NCI-H460 (cell line): ENCODE measurements at regions not wholly inside any gene's neighbourhood (a gene's known extent, or its start where the extent isn't known, plus 50 kb on each side); places are given as distances from the start of the nearest gene placed in this dataset.
"Not testable (repeated sequence)": the region's sequence is repeated elsewhere in the genome, so short reads cannot be mapped to it uniquely, and the experiment has no call there.

Source experiments
- DNase-seq: peaks from one replicate; pipeline ENCODE4 v3.0.0-alpha.2; 2016; ENCODE audit warnings: low read depth; ENCODE audit errors: extremely low read depth

GRCh38 chr5:68116408-68116807 is 99.1 kb upstream of the PIK3R1 start:
- no peak for DNase-seq

GRCh38 chr5:68115584-68115983 is 100.0 kb upstream of the PIK3R1 start:
- no peak for DNase-seq

DNA sequence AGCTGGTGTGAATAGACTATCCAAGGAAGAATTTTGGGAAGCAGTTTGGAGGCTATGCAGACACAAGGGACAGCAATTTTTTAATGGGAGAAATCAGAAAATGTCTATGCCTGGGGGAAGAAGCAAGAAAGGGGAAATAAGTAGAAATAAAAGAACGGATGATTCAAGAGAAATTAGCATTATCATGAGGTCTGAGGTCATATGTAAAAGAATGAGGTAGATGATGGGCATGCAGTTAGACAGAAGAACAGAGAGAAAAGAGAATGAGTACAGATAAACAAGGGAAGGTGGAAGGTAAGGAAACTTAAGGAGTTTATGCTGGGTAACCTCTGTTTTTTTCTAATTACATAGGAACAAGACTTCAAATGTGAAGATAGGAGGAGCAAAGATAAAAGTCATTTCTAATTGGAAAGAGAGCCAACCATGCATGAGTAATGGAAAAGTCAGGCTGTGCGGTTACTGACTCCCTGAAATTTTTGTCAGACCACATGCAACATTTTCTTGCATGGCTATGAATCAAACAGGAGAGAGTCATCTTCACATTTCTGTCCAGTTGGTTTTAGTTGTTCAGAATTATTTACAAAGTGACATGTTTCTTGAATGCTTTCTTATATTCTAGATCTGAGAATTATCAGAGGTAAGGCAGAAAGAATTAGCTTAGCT is 101.0 kb upstream of the PIK3R1 start:
- no peak for DNase-seq

DNA sequence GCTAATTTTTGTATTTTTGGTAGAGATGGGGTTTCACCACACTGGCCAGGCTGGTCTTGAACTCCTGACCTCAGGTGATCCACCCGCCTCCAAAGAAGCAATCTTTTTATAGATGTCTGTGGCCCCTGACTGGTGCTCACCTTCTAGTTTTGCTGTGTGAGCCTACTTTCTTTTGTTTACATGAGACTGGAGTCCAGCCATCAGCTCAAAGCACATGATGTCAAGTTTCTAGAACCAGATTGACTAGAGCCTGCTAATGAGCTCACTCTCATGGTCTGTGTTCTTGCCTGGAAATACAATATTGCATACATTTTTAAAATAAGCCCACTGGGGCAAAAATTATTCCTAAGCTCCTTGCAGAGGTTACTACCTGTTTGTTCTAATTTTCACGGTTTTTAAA is 102.9 kb upstream of the PIK3R1 start:
- DNase-seq, result no peak

DNA sequence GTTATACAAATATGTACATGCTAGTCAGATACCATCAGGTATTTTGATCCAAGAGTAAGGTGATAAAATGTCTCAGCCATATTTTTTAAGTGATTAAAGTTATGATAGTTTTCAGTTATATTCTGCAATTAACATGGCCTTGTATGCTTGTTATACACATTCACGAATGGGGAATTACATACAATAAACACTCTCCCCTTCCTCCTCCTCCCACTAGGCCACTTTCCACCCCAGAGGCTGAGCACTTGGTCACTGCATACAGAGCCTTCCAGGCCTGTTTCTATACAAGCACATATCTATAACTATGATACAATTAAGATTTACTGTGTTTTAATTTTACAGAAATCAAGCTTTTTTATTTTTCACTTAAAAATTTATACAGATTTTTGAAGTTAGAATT is 104.7 kb upstream of the PIK3R1 start:
- no peak for DNase-seq

DNA sequence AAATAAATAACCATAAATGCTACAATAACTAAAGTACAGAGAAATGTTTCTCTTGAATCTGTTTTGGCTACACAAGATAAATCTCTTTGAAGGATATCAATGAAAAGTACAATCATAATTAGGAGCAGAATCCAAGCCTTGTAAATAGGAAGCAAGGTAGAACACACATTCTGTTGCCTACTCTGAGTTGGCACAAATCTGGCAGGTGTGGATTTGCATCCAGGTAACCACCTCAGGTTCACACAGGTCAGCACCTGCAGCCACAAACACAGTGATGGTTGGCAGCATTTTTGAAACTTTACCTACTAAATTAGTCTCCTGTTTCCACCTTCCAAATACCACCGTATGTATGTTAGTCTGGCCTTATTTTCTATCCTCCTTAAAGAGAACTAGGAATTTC is 105.3 kb upstream of the PIK3R1 start:
- no peak for DNase-seq

DNA sequence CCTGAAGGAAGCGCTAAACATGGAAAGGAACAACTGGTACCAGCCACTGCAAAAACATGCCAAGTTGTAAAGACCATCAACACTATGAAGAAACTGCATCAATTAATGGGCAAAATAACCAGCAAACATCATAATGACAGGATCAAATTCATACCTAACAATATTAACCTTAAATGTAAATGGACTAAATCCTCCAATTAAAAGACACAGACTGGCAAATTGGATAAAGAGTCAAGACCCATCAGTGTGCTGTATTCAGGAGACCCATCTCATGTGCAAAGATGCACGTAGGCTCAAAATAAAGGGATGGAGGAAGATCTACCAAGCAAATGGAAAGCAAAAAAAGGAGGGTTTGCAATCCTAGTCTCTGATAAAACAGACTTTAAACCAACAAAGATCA is 111.3 kb upstream of the PIK3R1 start:
- DNase-seq, result not testable (repeated sequence)

GRCh38 chr5:68103297-68103696 is 112.3 kb upstream of the PIK3R1 start:
- not testable (repeated sequence) for DNase-seq

GRCh38 chr5:68099327-68099726 is 116.2 kb upstream of the PIK3R1 start:
- no peak for DNase-seq

DNA sequence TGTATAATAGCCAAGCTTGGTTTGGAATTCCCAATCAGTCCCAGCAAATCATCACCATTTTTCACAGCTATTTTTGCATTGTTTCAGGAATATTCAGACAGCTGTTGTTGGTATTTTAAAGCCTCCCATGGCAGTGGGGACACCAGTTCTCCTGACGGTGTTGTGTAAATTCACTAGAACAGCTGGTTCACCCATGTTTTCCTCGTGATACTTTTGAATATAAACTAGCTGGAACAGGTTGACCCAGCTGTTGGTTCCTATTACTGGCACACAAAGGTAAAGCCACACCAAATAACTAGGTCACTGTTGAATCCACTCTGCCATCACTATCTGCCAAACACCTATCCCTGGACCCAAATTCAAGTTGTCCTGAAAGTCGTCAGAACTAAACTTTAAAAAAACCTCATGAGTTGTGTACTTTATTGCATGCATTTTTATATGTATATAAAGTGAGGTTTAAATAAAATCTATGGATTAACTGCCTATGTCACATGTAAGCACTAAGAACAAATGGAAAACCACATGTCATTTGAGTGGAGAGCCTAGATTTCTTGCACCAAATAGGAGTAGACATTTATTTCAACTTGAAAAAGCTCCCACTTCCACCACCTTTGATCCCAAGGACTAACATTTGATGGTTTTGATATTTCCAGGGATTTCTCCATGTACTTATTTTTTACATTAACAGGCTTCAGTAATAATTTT is 121.9 kb upstream of the PIK3R1 start:
- no peak for DNase-seq

DNA sequence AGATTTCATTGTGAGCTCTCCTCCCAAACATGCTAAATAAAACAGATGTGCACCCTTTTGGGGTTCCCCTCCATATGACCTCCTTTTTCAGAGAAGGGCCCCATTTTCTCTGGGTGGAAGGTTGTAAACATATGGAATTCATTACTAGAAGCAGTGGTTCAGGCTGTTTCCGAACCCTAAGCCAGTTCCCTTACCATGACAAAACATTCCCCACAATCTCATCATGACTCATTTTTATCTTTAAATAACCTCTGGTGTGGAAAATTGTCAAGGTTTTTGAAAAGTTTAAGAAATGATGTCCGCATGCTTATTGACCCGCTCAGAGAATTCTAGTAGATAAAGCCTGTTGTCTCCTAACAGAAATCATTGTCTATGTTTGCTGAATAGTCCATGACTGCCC is 127.3 kb upstream of the PIK3R1 start:
- no peak for DNase-seq

DNA sequence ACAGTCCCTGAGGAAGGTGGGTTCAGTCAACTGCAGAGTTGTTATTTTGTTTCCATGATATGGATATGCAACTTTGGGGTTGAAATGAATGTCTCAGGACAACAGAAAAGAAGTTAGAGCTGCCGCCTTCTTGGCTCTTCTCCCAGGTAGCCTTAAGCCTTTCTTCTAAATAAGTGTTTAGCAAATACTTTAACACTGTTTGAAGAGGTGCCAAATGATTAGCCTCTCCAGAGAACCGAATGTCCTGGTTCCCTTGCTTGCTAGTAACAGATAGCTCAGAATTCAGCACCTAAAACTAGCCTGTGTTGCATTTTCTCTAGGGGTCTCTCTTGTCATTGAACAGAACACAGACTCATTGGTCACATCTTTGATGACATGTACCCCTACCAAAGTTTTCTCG is 127.7 kb upstream of the PIK3R1 start:
- DNase-seq, result no peak

GRCh38 chr5:68086857-68087256 is 128.7 kb upstream of the PIK3R1 start:
- DNase-seq, result no peak

DNA sequence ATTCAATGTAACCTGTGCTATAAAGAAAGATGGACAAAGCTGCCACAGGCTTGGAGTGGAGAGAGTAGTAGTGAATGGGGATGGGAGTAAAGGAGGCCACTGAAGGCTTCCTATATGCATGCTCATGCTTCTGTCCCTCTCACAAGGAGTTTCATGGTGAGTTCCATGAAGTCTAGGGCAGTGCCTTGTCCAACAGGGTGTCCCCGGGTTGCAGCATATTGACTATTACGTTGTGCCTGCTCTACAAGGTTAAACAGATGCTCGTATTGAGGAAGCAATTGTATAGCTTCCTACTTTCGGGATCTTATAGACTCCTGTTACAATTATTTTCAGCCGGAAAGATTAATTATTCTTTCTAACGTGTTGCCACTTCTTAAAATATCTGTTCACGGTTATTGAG is 129.1 kb upstream of the PIK3R1 start:
- DNase-seq, result no peak

DNA sequence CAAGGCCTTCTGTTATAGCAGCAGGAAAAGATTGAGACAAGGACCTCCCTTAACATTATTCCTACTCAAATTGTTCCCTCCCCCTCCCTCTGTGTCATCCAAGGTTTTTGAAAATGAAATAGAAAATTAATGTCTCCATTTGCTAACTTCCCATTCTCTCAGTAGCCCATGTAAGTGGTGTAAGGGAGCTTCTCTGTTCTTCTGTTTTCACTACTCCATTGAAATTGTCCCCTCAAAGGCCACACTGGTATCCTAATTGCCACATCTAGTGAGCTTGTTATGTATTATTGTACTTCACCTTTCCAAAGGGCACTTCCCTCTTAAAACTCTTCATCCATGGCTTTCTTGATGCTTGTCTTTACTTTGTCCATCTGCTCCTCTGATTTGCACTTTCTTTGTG is 131.2 kb upstream of the PIK3R1 start:
- no peak for DNase-seq

GRCh38 chr5:68080282-68081050 is 135.1 kb upstream of the PIK3R1 start:
- DNase-seq, result no peak

DNA sequence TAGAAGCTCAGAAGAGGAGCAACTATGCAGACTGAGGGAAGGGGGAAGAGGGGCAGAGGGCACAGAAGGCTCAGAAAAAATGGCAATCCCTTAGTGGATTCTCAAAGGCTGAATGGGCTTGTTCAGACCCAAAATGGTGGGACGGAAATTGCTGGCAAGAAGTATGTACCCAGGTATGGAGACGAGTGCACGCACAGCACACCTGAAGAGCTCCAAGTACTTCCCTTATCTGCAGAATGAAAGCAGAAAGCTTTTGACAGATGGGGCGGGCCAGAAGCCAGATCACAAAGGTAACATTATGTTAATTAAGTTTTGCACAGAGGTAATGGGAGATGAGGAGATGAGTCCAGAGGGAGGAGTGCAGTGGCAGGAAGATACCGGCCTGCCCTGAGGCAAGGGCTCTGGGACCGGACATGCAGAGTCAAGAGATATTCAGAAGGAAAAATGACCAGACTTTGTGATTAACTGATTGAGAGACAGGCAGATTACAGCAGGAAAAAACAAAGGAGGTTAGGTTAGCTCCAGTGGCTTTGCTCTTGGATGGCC is 138.1 kb upstream of the PIK3R1 start:
- DNase-seq, result no peak

DNA sequence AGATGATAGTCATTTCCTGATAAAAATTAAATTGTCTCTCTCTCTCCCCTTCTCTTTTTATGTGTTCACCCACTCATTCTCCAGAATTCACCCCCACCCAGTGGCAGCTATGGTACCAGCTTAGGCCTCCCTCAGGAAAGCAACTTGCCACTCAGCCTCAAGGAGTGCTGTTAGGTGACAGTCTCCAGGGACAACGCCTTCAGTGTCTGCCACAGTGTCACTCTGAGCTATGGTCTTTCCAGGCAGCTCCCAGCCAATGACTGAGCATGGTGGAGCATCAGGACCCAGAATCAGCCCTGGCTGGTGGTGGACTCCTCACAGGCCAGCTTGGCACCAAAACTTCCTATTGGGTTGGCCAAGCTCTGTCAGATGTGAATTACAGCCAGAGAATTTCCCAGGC is 140.9 kb upstream of the PIK3R1 start:
- no peak for DNase-seq

- no peak for DNase-seq
Measured at GRCh38 chr5:68074048-68074632, 141.4 kb upstream of the PIK3R1 start.

DNA sequence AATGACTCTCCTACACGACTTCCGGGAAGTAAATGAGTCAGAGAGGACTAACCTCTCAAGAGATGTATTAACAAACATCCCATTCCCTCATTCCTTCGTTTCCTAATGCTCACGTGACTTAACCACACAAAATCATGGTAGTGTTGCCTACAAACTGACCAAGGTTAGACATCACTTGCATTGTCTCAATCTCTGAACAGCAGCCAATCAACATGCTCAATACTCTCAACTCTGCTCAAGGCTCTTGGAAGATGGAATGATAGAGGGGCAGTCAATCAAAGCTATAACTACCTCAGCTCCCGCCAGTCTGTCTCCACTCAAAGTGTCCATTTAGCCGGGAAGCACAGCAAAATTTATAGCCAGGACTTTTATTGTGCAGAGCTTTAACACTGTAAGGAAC is 143.8 kb upstream of the PIK3R1 start:
- no peak for DNase-seq

GRCh38 chr5:68071282-68071632 is 144.3 kb upstream of the PIK3R1 start:
- no peak for DNase-seq
